Upper lobe of right lung (tissue), 1 donor: ENCODE measurements at regions not wholly inside any gene's neighbourhood (a gene's known extent, or its start where the extent isn't known, plus 50 kb on each side); places are given as distances from the start of the nearest gene placed in this dataset.

Source experiments
- ATAC-seq: fragments of 200-7000 bp; cut with Tn5 transposase; one replicate; pipeline ENCODE4 v1.9.1; 2020; ENCODE audit warnings: mild to moderate bottlenecking, moderate library complexity
- DNase-seq: peaks from one replicate; pipeline ENCODE4 v3.0.0-alpha.2; 2020
- H3K27ac ChIP-seq: fragments of 200-600 bp; one replicate; pipeline ENCODE4 v1.8.0; 2022
- H3K27me3 ChIP-seq: fragments of 200-600 bp; one replicate; pipeline ENCODE4 v1.8.0; 2022; ENCODE audit warnings: mild to moderate bottlenecking
- H3K36me3 ChIP-seq: fragments of 200-600 bp; one replicate; pipeline ENCODE4 v1.8.0; 2022
- H3K4me1 ChIP-seq: fragments of 200-600 bp; one replicate; pipeline ENCODE4 v1.8.0; 2022
- H3K4me3 ChIP-seq: fragments of 200-600 bp; one replicate; pipeline ENCODE4 v1.8.0; 2022; ENCODE audit warnings: mild to moderate bottlenecking
- H3K9me3 ChIP-seq: fragments of 200-600 bp; one replicate; pipeline ENCODE4 v1.8.0; 2022
- intact Hi-C: fragments of 100-400 bp; cut with DNase I; formaldehyde crosslinking; loops from one replicate; pipeline ENCODE4 v1.11.0; 2022
- TF ChIP-seq, protein P1 (sequence below): fragments of 200-600 bp; IDR thresholded peaks from one replicate; pipeline ENCODE4 v1.8.0; 2022; ENCODE audit warnings: antibody characterized with exemption
- donor health status: DM: no; HTN: yes; CAD: no; lungs with severe emphysema.

DNA sequence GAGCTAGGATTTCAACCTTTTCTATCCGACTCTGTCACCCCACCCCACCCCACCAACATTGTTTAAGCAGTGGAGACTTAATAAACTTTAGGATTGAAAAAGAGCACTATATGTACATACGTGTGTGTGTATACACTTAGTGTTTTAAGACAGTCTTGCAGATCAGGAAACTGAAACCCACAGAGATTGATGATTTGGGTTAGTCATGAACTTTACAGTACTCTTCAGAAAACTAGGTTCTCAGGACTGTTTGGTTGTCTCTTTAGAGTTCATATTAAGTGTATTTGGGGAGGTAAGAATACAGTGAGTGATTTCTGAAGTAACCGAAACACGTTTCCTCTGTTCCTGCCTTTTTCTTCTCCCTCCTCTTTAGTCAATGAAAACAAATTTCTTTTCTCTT, 1043.1 kb downstream of the TLE1 start:
- no peaks in the 10 kb centered on the region for H3K4me1 ChIP-seq
- H3K36me3 ChIP-seq: no peaks in the 10 kb centered on the region
- ATAC-seq (no peak), DNase-seq (no peak)
- TF ChIP-seq, protein P1, sequence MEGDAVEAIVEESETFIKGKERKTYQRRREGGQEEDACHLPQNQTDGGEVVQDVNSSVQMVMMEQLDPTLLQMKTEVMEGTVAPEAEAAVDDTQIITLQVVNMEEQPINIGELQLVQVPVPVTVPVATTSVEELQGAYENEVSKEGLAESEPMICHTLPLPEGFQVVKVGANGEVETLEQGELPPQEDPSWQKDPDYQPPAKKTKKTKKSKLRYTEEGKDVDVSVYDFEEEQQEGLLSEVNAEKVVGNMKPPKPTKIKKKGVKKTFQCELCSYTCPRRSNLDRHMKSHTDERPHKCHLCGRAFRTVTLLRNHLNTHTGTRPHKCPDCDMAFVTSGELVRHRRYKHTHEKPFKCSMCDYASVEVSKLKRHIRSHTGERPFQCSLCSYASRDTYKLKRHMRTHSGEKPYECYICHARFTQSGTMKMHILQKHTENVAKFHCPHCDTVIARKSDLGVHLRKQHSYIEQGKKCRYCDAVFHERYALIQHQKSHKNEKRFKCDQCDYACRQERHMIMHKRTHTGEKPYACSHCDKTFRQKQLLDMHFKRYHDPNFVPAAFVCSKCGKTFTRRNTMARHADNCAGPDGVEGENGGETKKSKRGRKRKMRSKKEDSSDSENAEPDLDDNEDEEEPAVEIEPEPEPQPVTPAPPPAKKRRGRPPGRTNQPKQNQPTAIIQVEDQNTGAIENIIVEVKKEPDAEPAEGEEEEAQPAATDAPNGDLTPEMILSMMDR: no peak
- H3K9me3 ChIP-seq: no peaks in the 10 kb centered on the region
- intact Hi-C loops: no loop called here
- H3K27me3 ChIP-seq: no peaks in the 10 kb centered on the region
- no peak overlapping the region for H3K4me3 ChIP-seq
- no peak overlapping the region for H3K27ac ChIP-seq

DNA sequence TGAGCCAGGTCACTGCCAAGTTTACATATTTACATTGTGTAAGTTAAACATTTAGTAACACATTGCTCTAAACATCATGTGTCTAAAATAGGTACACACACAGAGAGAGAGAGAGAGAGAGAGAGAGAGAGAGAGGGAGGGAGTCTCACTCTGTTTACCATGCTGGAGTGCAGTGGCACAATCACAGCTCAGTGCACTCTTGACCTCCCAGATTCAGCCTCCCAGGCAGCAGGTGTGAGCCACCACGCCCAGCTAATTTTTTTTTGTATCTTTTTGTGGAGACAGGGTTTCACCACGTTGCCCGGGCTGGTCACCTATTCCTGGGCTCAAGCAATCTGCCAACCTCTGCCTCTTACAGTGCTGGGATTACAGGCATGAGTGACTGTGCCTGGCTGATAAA, 1045.3 kb downstream of the TLE1 start:
- intact Hi-C loops: no loop called here

DNA sequence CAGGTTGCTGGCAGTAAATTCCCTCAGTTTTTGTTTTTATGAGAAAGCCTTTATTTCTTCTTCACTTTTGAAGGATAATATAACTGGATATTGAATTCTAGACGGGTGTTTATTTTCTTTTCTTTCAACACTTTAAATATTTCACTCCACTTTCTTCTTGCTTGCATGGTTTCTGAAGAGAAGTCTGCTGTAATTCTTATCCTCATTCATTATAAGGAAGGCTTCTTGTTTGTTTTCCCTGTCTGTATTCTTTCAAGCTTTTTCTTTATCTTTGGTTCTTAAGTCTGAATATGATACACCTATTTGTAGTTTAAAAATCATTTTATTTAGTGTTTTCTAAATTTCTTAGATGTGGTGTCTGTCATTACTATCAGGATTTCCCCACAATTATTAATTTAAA, 1054.3 kb downstream of the TLE1 start:
- H3K36me3 ChIP-seq: no peaks in the 10 kb centered on the region
- no peak overlapping the region for H3K27ac ChIP-seq
- H3K9me3 ChIP-seq: no peaks in the 10 kb centered on the region
- DNase-seq: no peak
- no peaks in the 10 kb centered on the region for H3K4me1 ChIP-seq
- H3K4me3 ChIP-seq: no peak overlapping the region
- intact Hi-C loops: no loop called here
- TF ChIP-seq, protein P1: no peak
- no peaks in the 10 kb centered on the region for H3K27me3 ChIP-seq
- no peak for ATAC-seq

More for the DNA sequence above, 1045.3 kb downstream of the TLE1 start:
- ATAC-seq (no peak), DNase-seq (no peak)
- TF ChIP-seq, protein P1: no peak
- Histone ChIP-seq H3K9me3 (no peaks in the 10 kb centered on the region), H3K4me3 (no peak overlapping the region), H3K36me3 (no peaks in the 10 kb centered on the region), H3K27ac (no peak overlapping the region), H3K27me3 (no peaks in the 10 kb centered on the region), H3K4me1 (no peaks in the 10 kb centered on the region)

DNA sequence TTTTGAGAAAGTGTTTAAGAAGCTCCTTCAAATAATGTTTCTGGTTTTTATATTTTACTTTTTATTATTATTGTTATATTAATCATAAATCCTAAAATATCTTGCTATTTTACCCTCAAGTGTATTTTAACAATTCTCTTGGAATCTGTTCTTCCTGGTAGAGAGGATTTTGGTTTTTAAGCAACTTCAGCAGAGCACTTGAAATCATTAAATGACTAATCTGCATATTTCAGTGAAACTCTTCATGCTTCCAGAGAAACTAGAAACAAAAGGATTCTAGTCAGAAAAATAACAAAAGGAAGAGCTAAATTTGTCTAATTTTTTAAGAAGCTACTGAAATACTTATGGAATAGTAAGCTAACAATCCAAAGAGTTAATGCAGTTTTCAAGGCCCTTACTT, 1057.3 kb downstream of the TLE1 start:
- H3K27ac ChIP-seq: no peak overlapping the region
- TF ChIP-seq, protein P1: no peak
- H3K4me3 ChIP-seq: no peak overlapping the region
- DNase-seq (no peak), ATAC-seq (no peak)
- H3K9me3 ChIP-seq: no peaks in the 10 kb centered on the region
- no peaks in the 10 kb centered on the region for H3K27me3 ChIP-seq
- no peaks in the 10 kb centered on the region for H3K36me3 ChIP-seq
- intact Hi-C loops: no loop called here
- H3K4me1 ChIP-seq: no peaks in the 10 kb centered on the region

DNA sequence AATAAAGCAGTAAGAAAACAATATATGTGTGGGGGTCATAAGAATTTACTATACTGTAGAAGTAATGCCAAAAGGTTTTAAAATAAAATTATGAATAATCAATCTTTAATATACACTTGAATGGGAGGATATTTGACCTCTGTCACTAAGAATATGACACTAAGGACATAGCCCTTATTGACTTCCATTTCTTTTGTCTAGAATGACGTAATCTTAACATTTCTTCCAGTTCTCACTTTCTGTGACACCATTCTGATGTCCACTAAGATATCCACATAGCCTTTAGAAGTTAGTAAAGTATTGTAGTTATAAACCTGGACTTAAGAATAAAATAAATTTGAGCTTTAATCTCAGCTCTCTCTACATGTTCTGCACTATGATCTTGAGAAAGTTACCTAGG, 1050.7 kb downstream of the TLE4 start:
- TF ChIP-seq, protein P1: no peak
- no peak overlapping the region for H3K27ac ChIP-seq
- no peaks in the 10 kb centered on the region for H3K36me3 ChIP-seq
- DNase-seq (no peak), ATAC-seq (no peak)
- H3K4me3 ChIP-seq: no peak overlapping the region
- no peaks in the 10 kb centered on the region for H3K4me1 ChIP-seq
- intact Hi-C loops: no loop called here
- no peaks in the 10 kb centered on the region for H3K9me3 ChIP-seq
- H3K27me3 ChIP-seq: no peaks in the 10 kb centered on the region

DNA sequence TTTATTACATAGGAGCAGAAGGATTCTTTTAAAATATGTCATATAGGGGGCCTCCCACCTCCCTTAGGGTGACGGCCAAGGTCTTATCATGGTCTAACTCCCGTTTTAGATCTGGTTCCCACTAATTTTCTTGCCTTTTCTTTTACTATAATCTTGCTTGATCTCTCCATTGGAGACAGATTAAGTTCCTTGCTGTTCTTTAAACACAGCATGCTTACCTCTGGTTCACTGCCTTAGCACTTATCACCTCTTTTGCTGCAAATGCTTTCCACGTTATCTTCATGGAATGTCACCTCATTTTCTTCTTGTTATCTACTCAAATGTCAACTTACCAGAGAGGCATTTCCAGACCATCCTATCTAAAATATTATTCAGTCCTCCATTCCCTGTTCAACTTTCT, 1047.6 kb downstream of the TLE4 start:
- Histone ChIP-seq H3K27ac (no peak overlapping the region), H3K9me3 (no peaks in the 10 kb centered on the region), H3K4me1 (no peaks in the 10 kb centered on the region), H3K4me3 (no peak overlapping the region), H3K27me3 (no peaks in the 10 kb centered on the region), H3K36me3 (no peaks in the 10 kb centered on the region)
- intact Hi-C loops: no loop called here
- TF ChIP-seq, protein P1: no peak
- ATAC-seq (no peak), DNase-seq (no peak)
